CD14-positive monocyte (primary cell): ENCODE measurements at regions not wholly inside any gene's neighbourhood (a gene's known extent, or its start where the extent isn't known, plus 50 kb on each side); places are given as distances from the start of the nearest gene placed in this dataset.

Experiments
- DNase-seq, 3 donors: peaks; one replicate each; pipeline ENCODE4 v3.0.0-alpha.2; 2011 to 2022
- H2AFZ ChIP-seq: 2 replicates; pipeline ENCODE4 v1.6.0; 2012; ENCODE audit warnings: mild to moderate bottlenecking, low read depth, low read length, inconsistent platforms; ENCODE audit not compliant: insufficient read depth, poor library complexity, severe bottlenecking
- H3K27ac ChIP-seq, 2 donors: 1 replicate in 1 of 2; 2 replicates in 1 of 2; pipeline ENCODE4 v1.5.1; 2012 to 2013; ENCODE audit warnings: low read length in 2 of 2, control low read depth in 1 of 2, inconsistent platforms in 1 of 2, low read depth in 1 of 2, mild to moderate bottlenecking in 1 of 2
- H3K27me3 ChIP-seq, 2 donors: one replicate each; pipeline versions ENCODE4 v1.6.0 to v1.6.1; 2011 to 2013; ENCODE audit warnings: low read length in 2 of 2; ENCODE audit not compliant: control insufficient read depth in 2 of 2, insufficient read depth in 2 of 2
- H3K36me3 ChIP-seq, 2 donors: replicated peaks in 1 of 2; 1 replicate in 1 of 2; 2 replicates in 1 of 2; pipeline versions ENCODE4 v1.5.1 to v1.6.1; 2012 to 2013; ENCODE audit warnings: low read length in 2 of 2, control low read depth in 1 of 2, inconsistent platforms in 1 of 2, mild to moderate bottlenecking in 1 of 2; ENCODE audit not compliant: insufficient read depth in 2 of 2, control insufficient read depth in 1 of 2
- H3K4me1 ChIP-seq, 2 donors: 1 replicate in 1 of 2; 2 replicates in 1 of 2; pipeline versions ENCODE4 v1.5.1 to v1.6.1; 2012 to 2013; ENCODE audit warnings: low read length in 2 of 2, control low read depth in 1 of 2, inconsistent platforms in 1 of 2, mild to moderate bottlenecking in 1 of 2, moderate library complexity in 1 of 2; ENCODE audit not compliant: insufficient read depth in 2 of 2, control insufficient read depth in 1 of 2
- H3K4me2 ChIP-seq: replicated peaks from 2 replicates; pipeline ENCODE3; 2012; ENCODE audit warnings: low read length, moderate library complexity, mild to moderate bottlenecking; ENCODE audit not compliant: poor library complexity, severe bottlenecking; ENCODE audit errors: extremely low read depth
- H3K4me3 ChIP-seq, 3 experiments: fragments of 200-600 bp in 1 of 3; sonication (generic) in 1 of 3; replicated peaks in 1 of 3; 1 replicate in 2 of 3; 2 replicates in 1 of 3; pipeline ENCODE4 v1.5.1; 2011 to 2013; ENCODE audit warnings: low read length in 3 of 3, mild to moderate bottlenecking in 3 of 3, control low read depth in 2 of 3, low read depth in 2 of 3, inconsistent platforms in 1 of 3, moderate library complexity in 1 of 3
- H3K79me2 ChIP-seq: 2 replicates; pipeline ENCODE4 v1.6.0; 2012; ENCODE audit warnings: mild to moderate bottlenecking, control low read depth, inconsistent platforms, low read length, moderate library complexity; ENCODE audit not compliant: insufficient read depth
- H3K9ac ChIP-seq: 2 replicates; pipeline ENCODE4 v1.6.0; 2017; ENCODE audit warnings: low read length, mild to moderate bottlenecking; ENCODE audit not compliant: insufficient read depth, poor library complexity, severe bottlenecking
- H3K9me3 ChIP-seq, 2 donors: replicated peaks in 1 of 2; 1 replicate in 1 of 2; 2 replicates in 1 of 2; pipeline versions ENCODE4 v1.5.1 to v1.6.1; 2012 to 2013; ENCODE audit warnings: low read length in 2 of 2, control low read depth in 1 of 2; ENCODE audit not compliant: control insufficient read depth in 1 of 2, insufficient read depth in 1 of 2
- H4K20me1 ChIP-seq: 2 replicates; pipeline ENCODE4 v1.6.0; 2012; ENCODE audit warnings: mild to moderate bottlenecking, low read length, control low read depth, moderate library complexity; ENCODE audit not compliant: insufficient read depth
- H3K27ac Mint-ChIP-seq, 7 donors: one replicate each; pipeline ENCODE4 v1.8.0; 2020; ENCODE audit warnings: mild to moderate bottlenecking in 7 of 7, mixed read lengths in 7 of 7, moderate library complexity in 6 of 7, inconsistent platforms in 2 of 7
- H3K27me3 Mint-ChIP-seq, 3 donors: one replicate each; pipeline ENCODE4 v1.8.0; 2021 to 2022; ENCODE audit warnings: low read depth in 3 of 3, mild to moderate bottlenecking in 3 of 3, mixed read lengths in 3 of 3, moderate library complexity in 3 of 3, inconsistent platforms in 1 of 3
- H3K36me3 Mint-ChIP-seq, 2 donors: one replicate each; pipeline ENCODE4 v1.8.0; 2020; ENCODE audit warnings: mixed read lengths in 2 of 2, inconsistent platforms in 1 of 2, mild to moderate bottlenecking in 1 of 2
- H3K4me1 Mint-ChIP-seq: one replicate; pipeline ENCODE4 v1.8.0; 2020; ENCODE audit warnings: mild to moderate bottlenecking, mixed read lengths
- H3K4me3 Mint-ChIP-seq, 2 donors: one replicate each; pipeline ENCODE4 v1.8.0; 2020; ENCODE audit warnings: mild to moderate bottlenecking in 2 of 2, mixed read lengths in 2 of 2, moderate library complexity in 1 of 2
- H3K9me3 Mint-ChIP-seq, 7 donors: one replicate each; pipeline ENCODE4 v1.8.0; 2020 to 2022; ENCODE audit warnings: mixed read lengths in 7 of 7, mild to moderate bottlenecking in 6 of 7, moderate library complexity in 6 of 7, inconsistent platforms in 2 of 7
- WGBS: methylation state at CpG from one replicate; pipeline ENCODE4 v1.1.5; 2013; ENCODE audit warnings: missing lambda C conversion rate; ENCODE audit not compliant: insufficient coverage; 5-methylcytosine and 5-hydroxymethylcytosine counted together
- intact Hi-C, 2 donors: fragments of 100-400 bp; cut with micrococcal nuclease; formaldehyde crosslinking; loops; one replicate each; pipeline versions ENCODE4 v1.15.0 to v1.15.1; 2023
- TF ChIP-seq, protein P1 (sequence below): fragments of 200-600 bp; IDR thresholded peaks from one replicate; pipeline ENCODE4 v1.8.0; 2022; ENCODE audit warnings: antibody characterized with exemption, mild to moderate bottlenecking

DNA sequence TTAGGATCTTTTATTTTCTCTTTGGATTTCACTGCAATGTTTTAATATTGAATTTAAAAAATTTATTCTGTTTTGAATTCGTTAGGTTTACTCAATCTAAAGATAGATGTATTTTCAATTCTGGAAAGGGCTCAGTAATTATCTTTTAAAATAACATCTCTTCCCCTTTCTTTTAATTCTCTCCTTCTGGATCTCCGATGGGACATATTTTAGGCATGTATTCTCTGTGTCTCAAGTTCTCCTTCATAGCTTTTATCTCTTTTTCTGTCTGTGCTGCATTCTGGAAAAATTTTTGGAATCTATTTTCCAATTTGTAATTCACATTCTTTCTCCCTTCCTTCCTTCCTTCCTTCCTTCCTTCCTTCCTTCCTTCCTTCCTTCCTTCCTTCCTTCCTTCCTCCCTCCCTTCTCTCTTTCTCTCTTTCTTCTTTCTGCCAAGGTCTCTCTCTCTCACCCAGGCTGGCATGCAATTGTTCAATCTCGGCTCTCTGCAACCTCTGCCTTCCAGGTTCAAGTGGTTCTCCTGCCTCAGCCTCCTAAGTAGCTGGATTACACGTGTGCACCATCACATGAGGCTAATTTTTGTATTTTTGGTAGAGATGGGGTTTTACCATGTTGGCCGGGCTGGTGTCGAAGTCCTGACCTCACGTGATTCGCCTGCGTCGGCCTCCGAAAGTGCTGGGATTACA lies 98.5 kb upstream of the CTTNBP2 start:
- DNase-seq = no peak
- Mint-ChIP-seq H3K9me3 (peaks cover 0 to 7% (median 4%) of the 10 kb centered on the region in 7 donors), H3K27me3 (no peaks in the 10 kb centered on the region), H3K4me3 (no peak overlapping the region), H3K4me1 (no peaks in the 10 kb centered on the region), H3K36me3 (no peaks in the 10 kb centered on the region), H3K27ac (no peak overlapping the region)
- Histone ChIP-seq H3K36me3 (no peaks in the 10 kb centered on the region), H3K79me2 (no peaks in the 10 kb centered on the region), H3K27me3 (no peaks in the 10 kb centered on the region), H3K9me3 (no peaks in the 10 kb centered on the region), H4K20me1 (no peaks in the 10 kb centered on the region), H3K4me2 (no peak overlapping the region), H3K9ac (no peak overlapping the region), H3K4me1 (no peaks in the 10 kb centered on the region), H2AFZ (no peak overlapping the region), H3K27ac (no peak overlapping the region), H3K4me3 (no peak overlapping the region)
- 84% methylated on average over 8 of the region's 11 CpGs for WGBS
- TF ChIP-seq, protein P1, sequence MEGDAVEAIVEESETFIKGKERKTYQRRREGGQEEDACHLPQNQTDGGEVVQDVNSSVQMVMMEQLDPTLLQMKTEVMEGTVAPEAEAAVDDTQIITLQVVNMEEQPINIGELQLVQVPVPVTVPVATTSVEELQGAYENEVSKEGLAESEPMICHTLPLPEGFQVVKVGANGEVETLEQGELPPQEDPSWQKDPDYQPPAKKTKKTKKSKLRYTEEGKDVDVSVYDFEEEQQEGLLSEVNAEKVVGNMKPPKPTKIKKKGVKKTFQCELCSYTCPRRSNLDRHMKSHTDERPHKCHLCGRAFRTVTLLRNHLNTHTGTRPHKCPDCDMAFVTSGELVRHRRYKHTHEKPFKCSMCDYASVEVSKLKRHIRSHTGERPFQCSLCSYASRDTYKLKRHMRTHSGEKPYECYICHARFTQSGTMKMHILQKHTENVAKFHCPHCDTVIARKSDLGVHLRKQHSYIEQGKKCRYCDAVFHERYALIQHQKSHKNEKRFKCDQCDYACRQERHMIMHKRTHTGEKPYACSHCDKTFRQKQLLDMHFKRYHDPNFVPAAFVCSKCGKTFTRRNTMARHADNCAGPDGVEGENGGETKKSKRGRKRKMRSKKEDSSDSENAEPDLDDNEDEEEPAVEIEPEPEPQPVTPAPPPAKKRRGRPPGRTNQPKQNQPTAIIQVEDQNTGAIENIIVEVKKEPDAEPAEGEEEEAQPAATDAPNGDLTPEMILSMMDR = no peak
- intact Hi-C loops = no loop called here

DNA sequence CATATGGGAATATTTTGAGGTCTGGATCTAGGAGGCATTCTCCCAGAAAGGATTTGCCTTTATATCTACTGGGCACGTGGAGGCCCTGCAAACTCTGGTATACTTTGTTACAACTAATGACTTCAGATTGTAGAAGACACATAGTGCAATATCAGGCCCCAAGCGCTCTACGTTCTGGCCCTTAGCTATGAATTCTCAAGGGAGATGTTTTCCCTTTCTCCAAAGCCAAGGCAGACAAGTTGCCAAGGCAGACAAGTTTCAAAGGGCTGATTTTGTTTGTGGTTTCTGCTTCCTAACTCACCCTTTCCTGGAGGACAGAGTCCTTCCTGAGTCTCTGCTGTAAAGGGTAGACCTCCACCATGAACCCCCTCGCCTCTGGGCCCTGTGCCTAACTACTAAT lies 99.4 kb upstream of the CTTNBP2 start:
- Histone ChIP-seq H3K4me2 (no peak overlapping the region), H3K27me3 (no peaks in the 10 kb centered on the region), H3K27ac (no peak overlapping the region), H4K20me1 (no peaks in the 10 kb centered on the region), H3K36me3 (no peaks in the 10 kb centered on the region), H3K9ac (no peak overlapping the region), H3K4me1 (no peaks in the 10 kb centered on the region), H3K79me2 (no peaks in the 10 kb centered on the region), H2AFZ (no peak overlapping the region), H3K9me3 (no peaks in the 10 kb centered on the region), H3K4me3 (no peak overlapping the region)
- Mint-ChIP-seq H3K36me3 (no peaks in the 10 kb centered on the region), H3K27me3 (no peaks in the 10 kb centered on the region), H3K4me3 (no peak overlapping the region), H3K4me1 (no peaks in the 10 kb centered on the region), H3K9me3 (peaks cover 0 to 7% (median 4%) of the 10 kb centered on the region in 7 donors), H3K27ac (no peak overlapping the region)
- DNase-seq = no peak
- 80% methylated on average over 1 of the region's 4 CpGs for WGBS
- intact Hi-C loops = no loop called here
- TF ChIP-seq, protein P1 = no peak
